ENCODE measurements at regions not wholly inside any gene's neighbourhood (a gene's known extent, or its start where the extent isn't known, plus 50 kb on each side); places are given as distances from the start of the nearest gene placed in this dataset.

DNA sequence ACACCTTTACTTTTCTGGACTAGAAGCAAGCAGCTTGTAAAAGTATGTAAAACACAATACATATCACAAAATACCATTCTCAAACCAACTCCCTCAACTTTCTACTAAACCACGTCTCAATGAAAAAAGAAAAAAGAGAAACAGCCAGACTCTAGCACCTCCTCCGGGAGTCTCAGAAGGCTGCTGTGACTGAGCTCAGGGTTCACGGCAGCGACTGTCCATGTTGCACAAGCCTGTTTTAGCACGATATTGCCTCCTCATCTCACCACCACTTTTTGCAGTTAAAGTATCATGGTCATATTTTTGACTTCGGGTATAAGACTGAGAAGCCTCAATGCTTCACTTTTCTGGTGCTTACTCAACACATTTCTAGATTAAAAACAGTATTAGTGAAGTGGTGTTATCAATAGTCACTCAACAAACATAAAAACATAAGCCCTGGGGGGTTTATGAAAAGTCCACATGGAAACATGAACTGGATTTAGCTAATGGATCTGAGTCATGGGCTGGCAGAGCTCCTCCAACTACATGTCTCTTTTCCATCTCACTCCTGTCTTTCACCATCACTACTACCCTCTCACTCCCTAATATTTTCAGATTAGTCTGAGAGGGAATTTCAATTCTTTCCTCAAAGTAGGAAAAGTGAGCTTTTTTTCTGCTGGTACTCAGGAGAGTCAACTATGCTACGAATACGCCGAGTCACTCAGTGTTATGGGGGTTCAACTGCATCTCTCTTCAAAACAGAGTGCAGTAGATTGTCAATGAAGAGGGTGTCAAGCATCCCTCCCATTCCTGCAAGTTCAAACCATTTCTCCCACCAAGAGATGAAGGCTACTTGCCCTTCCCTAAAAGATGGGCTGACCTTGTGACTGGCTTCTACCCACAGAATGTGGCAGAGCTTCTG, 113.7 kb downstream of the OSR1 start:
- TF ChIP-seq, protein P1, sequence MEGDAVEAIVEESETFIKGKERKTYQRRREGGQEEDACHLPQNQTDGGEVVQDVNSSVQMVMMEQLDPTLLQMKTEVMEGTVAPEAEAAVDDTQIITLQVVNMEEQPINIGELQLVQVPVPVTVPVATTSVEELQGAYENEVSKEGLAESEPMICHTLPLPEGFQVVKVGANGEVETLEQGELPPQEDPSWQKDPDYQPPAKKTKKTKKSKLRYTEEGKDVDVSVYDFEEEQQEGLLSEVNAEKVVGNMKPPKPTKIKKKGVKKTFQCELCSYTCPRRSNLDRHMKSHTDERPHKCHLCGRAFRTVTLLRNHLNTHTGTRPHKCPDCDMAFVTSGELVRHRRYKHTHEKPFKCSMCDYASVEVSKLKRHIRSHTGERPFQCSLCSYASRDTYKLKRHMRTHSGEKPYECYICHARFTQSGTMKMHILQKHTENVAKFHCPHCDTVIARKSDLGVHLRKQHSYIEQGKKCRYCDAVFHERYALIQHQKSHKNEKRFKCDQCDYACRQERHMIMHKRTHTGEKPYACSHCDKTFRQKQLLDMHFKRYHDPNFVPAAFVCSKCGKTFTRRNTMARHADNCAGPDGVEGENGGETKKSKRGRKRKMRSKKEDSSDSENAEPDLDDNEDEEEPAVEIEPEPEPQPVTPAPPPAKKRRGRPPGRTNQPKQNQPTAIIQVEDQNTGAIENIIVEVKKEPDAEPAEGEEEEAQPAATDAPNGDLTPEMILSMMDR (IDR thresholded peaks at IDR 0.05): no peak
- no peak overlapping the region for H3K4me3 Mint-ChIP-seq
- peaks cover 6% of the 10 kb centered on the region; the same call in 1 of the 2 replicates for H3K27me3 Mint-ChIP-seq (ENCODE audit: insufficient read depth)
- peaks cover 8% of the 10 kb centered on the region for H3K4me1 Mint-ChIP-seq (ENCODE audit: low read depth)
- peak; percentile 8 for DNase-seq
- H3K36me3 Mint-ChIP-seq (ENCODE audit: low read depth): no peaks in the 10 kb centered on the region
- H3K9me3 Mint-ChIP-seq: no peaks in the 10 kb centered on the region
- no peak overlapping the region for H3K27ac Mint-ChIP-seq

DNA sequence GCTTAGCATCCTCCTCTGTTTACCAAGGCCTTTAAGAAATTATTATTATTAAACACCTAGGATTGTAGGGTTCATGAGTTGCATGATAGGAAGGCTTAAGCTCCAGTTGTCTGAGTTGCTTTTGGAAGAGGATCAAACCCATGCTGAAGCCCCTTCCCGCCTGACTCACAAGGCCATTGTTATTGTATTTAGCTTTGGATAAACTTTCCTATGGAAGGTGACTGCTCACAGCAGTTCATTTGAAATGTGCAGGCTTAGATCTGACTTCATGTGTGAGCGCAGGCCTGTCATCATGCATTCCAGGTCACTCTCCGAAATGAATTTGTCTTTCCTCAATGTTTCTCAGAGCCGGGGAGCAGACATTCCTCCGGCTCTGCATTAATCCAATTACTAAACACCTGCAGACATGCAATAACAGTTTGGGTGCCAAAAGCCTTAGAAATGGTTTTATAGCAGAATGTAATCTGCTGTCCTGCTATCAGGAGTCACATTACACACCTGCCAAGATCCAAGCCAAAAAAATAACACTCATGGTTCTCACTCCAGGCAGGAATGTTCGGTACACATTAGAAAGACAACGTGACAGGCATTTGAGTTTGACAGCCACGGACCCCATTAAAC, 119.9 kb downstream of the OSR1 start:
- Mint-ChIP-seq H3K4me1 (ENCODE audit: low read depth) (peaks cover 16% of the 10 kb centered on the region), H3K27ac (no peak overlapping the region), H3K4me3 (no peak overlapping the region), H3K36me3 (ENCODE audit: low read depth) (no peaks in the 10 kb centered on the region), H3K27me3 (ENCODE audit: insufficient read depth) (no peaks in the 10 kb centered on the region), H3K9me3 (no peaks in the 10 kb centered on the region)
- TF ChIP-seq, protein P1 (IDR thresholded peaks at IDR 0.05): no peak
- DNase-seq: no peak

DNA sequence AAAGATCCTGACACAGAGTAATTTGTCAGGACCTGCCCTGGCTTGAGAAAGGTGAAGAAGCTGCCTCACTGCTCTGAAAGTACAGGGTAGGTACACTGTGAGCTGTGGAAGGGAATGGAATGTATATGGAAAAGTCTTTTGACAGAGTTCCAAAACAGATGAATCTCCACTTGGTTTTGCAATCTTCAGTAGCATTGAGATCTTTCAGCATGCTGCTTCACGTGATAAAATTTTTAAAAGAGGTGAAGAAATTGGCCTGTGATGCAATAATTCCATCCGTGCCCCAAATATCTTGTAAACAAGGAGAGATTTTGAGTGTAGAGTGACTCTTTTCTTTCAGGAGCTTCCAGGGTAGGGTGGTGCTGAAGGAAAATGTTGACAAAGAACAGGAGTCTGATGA, 123.1 kb downstream of the OSR1 start:
- TF ChIP-seq, protein P1 (IDR thresholded peaks at IDR 0.05): no peak
- no peak overlapping the region for H3K4me3 Mint-ChIP-seq
- DNase-seq: peak; percentile 70
- 0 out of 2 replicates have a peak, but pooled peaks cover under 1% of the 10 kb centered on the region for H3K27me3 Mint-ChIP-seq (ENCODE audit: insufficient read depth)
- peaks cover 16% of the 10 kb centered on the region for H3K4me1 Mint-ChIP-seq (ENCODE audit: low read depth)
- H3K9me3 Mint-ChIP-seq: no peaks in the 10 kb centered on the region
- no peak overlapping the region for H3K27ac Mint-ChIP-seq
- no peaks in the 10 kb centered on the region for H3K36me3 Mint-ChIP-seq (ENCODE audit: low read depth)

DNA sequence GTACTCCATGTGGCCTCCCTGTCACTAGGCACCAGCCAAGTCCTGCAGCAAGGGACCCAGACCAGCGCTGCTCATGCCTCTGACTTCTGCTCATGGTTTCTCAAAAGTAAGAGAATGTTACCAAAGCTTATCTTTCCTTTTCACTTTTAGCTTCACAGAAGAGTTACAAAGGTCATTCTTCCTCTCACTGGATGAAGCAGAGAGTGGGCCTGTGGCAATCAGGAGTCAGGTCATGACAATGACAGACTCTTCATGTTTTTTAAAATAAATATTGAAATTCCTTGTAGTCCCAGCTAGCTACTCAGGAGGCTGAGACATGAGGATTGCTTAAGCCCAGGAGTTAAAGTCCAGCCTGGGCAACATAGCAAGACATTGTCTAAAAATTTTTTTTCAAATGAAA, 126.1 kb downstream of the OSR1 start:
- peaks cover 7% of the 10 kb centered on the region; the same call in 1 of the 2 replicates for H3K27me3 Mint-ChIP-seq (ENCODE audit: insufficient read depth)
- TF ChIP-seq, protein P1 (IDR thresholded peaks at IDR 0.05): no peak
- H3K27ac Mint-ChIP-seq: no peak overlapping the region
- DNase-seq: no peak
- peaks cover 19% of the 10 kb centered on the region for H3K4me1 Mint-ChIP-seq (ENCODE audit: low read depth)
- no peaks in the 10 kb centered on the region for H3K36me3 Mint-ChIP-seq (ENCODE audit: low read depth)
- no peak overlapping the region for H3K4me3 Mint-ChIP-seq
- H3K9me3 Mint-ChIP-seq: no peaks in the 10 kb centered on the region

DNA sequence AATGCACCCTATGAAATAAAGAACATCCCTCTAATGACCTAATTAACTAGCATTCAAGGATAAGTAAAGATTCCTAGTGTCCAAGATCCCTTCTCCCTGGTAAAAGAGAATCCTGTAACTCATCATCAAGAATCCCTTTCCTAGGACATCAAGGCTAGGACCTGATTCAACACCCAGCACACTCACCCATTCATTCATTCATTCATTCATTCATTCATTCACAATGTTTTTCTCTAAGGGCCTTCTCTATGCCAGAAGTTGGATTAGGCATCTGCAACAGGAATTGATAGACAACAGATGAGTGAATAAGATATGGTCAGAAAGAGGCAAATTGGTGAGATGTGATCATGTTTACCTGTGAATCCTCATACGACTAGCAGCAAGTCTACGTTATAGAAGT, 126.8 kb downstream of the OSR1 start:
- TF ChIP-seq, protein P1 (IDR thresholded peaks at IDR 0.05): no peak

More for the DNA sequence above, 126.8 kb downstream of the OSR1 start:
- Mint-ChIP-seq H3K27me3 (ENCODE audit: insufficient read depth) (peaks cover 8% of the 10 kb centered on the region), H3K4me1 (ENCODE audit: low read depth) (peaks cover 21% of the 10 kb centered on the region), H3K9me3 (no peaks in the 10 kb centered on the region), H3K27ac (no peak overlapping the region), H3K4me3 (no peak overlapping the region), H3K36me3 (ENCODE audit: low read depth) (no peaks in the 10 kb centered on the region)
- DNase-seq: no peak

Measured in HFFc6 (cell line).